GM12878 (cell line): ENCODE measurements at regions not wholly inside any gene's neighbourhood (a gene's known extent, or its start where the extent isn't known, plus 50 kb on each side); places are given as distances from the start of the nearest gene placed in this dataset.

ENCODE experiments used
- ATAC-seq: fragments of 200-7000 bp; cut with Tn5 transposase; 3 replicates; pipeline ENCODE4 v1.9.1; 2020; ENCODE audit warnings: mild to moderate bottlenecking, moderate library complexity
- BruUV-seq: library from RNA; stranded (reverse); fragments of 400-500 nt; replicated peaks from 2 replicates; lab custom pipeline; 2021; lab: Mats Ljungman, UMichigan
- CTCF ChIA-PET: fragments of 300-600 bp; sonication (Branson Sonifier 250); formaldehyde crosslinking; extraction: SDS; loops from one replicate; lab custom pipeline; 2021; ENCODE audit warnings: inconsistent platforms; lab: Yijun Ruan, JAX
- POLR2A ChIA-PET: fragments of 350-600 bp; formaldehyde crosslinking; extraction: SDS; loops from one replicate; lab custom pipeline; 2021; ENCODE audit warnings: inconsistent platforms; lab: Charles Lee
- RAD21 ChIA-PET: fragments of 300-600 bp; sonication (Branson Sonifier 250); formaldehyde crosslinking; loops from one replicate; lab custom pipeline; 2023; ENCODE audit warnings: antibody characterized with exemption; ENCODE audit not compliant: unreplicated experiment; lab: Charles Lee
- SMC1A ChIA-PET: fragments of 300-600 bp; sonication (Branson Sonifier 250); formaldehyde crosslinking; loops from one replicate; lab custom pipeline; 2023; ENCODE audit not compliant: unreplicated experiment, uncharacterized antibody; lab: Charles Lee
- DNase-seq: peaks from one replicate; pipeline ENCODE4 v3.0.0-alpha.2; 2011; ENCODE audit warnings: low read depth, low spot score
- FAIRE-seq: peaks from 3 replicates; lab custom pipeline; 2011; peaks lifted over from hg19 to GRCh38; lab: Jason Lieb, UNC
- H2AFZ ChIP-seq: 2 replicates; pipeline ENCODE4 v1.6.0; 2011; ENCODE audit warnings: low read depth, low read length, control low read depth; ENCODE audit not compliant: control insufficient read depth
- H3K27ac ChIP-seq: 2 replicates; pipeline ENCODE4 v1.5.1; 2011; ENCODE audit warnings: control low read depth; ENCODE audit not compliant: control insufficient read depth, insufficient read depth
- H3K27me3 ChIP-seq, 2 experiments: replicated peaks in 1 of 2; 2 replicates each; pipeline versions ENCODE4 v1.6.0 to v1.6.1; 2011; ENCODE audit warnings: low read length in 1 of 2; ENCODE audit not compliant: control insufficient read depth in 2 of 2, insufficient read depth in 2 of 2
- H3K36me3 ChIP-seq, 2 experiments: 2 replicates each; pipeline ENCODE4 v1.5.1; 2011; ENCODE audit warnings: low read length in 1 of 2; ENCODE audit not compliant: control insufficient read depth in 2 of 2, insufficient read depth in 2 of 2
- H3K4me1 ChIP-seq: 2 replicates; pipeline ENCODE4 v1.6.1; 2011; ENCODE audit warnings: mild to moderate bottlenecking, low read length, moderate library complexity, mixed read lengths; ENCODE audit not compliant: control insufficient read depth, insufficient read depth
- H3K4me2 ChIP-seq: 2 replicates; pipeline ENCODE4 v1.6.0; 2011; ENCODE audit warnings: control low read depth; ENCODE audit not compliant: control insufficient read depth, insufficient read depth
- H3K4me3 ChIP-seq: fragments of 200-600 bp; sonication (generic); 2 replicates; pipeline ENCODE4 v1.5.1; 2016
- H3K79me2 ChIP-seq: 2 replicates; pipeline ENCODE4 v1.6.0; 2011; ENCODE audit warnings: low read length; ENCODE audit not compliant: control insufficient read depth, insufficient read depth
- H3K9ac ChIP-seq: 2 replicates; pipeline ENCODE4 v1.8.0; 2011; ENCODE audit warnings: low read length, control low read depth, mixed read lengths; ENCODE audit not compliant: control insufficient read depth, insufficient read depth
- H3K9me3 ChIP-seq: replicated peaks from 3 replicates; pipeline ENCODE4 v1.5.1; 2011; ENCODE audit warnings: mild to moderate bottlenecking, low read length; ENCODE audit not compliant: control insufficient read depth, insufficient read depth
- H4K20me1 ChIP-seq: 2 replicates; pipeline ENCODE4 v1.6.0; 2011; ENCODE audit not compliant: control insufficient read depth, insufficient read depth
- BMI1 ChIP-seq: fragments of 450-650 bp; IDR thresholded peaks from 2 replicates; pipeline ENCODE4 v1.6.1; 2016; ENCODE audit warnings: mild to moderate bottlenecking, moderate library complexity, borderline replicate concordance
- CBFB ChIP-seq: IDR thresholded peaks from 2 replicates; pipeline ENCODE4 v1.6.1; 2016; ENCODE audit warnings: antibody characterized with exemption, low read depth
- CBX5 ChIP-seq: sonication (generic); IDR thresholded peaks from 2 replicates; pipeline ENCODE4 v1.6.1; 2016; ENCODE audit warnings: low read depth, moderate library complexity, mild to moderate bottlenecking, inconsistent platforms
- E2F4 ChIP-seq: IDR thresholded peaks from 2 replicates; pipeline ENCODE4 v1.6.1; 2012; ENCODE audit warnings: low read depth, low read length, improper control_type of control experiment
- EED ChIP-seq: sonication (generic); IDR thresholded peaks from 2 replicates; pipeline ENCODE4 v1.6.1; 2016; ENCODE audit warnings: antibody characterized with exemption, low read depth
- EZH2 ChIP-seq: IDR thresholded peaks from 2 replicates; pipeline ENCODE4 v1.6.1; 2012; ENCODE audit warnings: low read depth, mild to moderate bottlenecking, control low read depth, inconsistent platforms, low read length, borderline replicate concordance; ENCODE audit not compliant: control insufficient read depth
- HDAC6 ChIP-seq: fragments of 200-600 bp; sonication (generic); IDR thresholded peaks from one replicate; pipeline ENCODE4 v1.8.0; 2017; ENCODE audit warnings: antibody characterized with exemption; ENCODE audit not compliant: unreplicated experiment
- JUND ChIP-seq: IDR thresholded peaks from 2 replicates; pipeline ENCODE4 v1.6.1; 2012; ENCODE audit warnings: low read depth, mild to moderate bottlenecking, low read length, improper control_type of control experiment, moderate library complexity
- MLLT1 ChIP-seq: fragments of 450-650 bp; IDR thresholded peaks from 2 replicates; pipeline ENCODE4 v1.6.1; 2016; ENCODE audit warnings: mild to moderate bottlenecking
- MTA2 ChIP-seq: fragments of 450-650 bp; IDR thresholded peaks from 2 replicates; pipeline ENCODE4 v1.6.1; 2016; ENCODE audit warnings: low read depth, mild to moderate bottlenecking, moderate library complexity
- RBBP5 ChIP-seq: fragments of 200-600 bp; sonication (generic); conservative IDR thresholded peaks from 2 replicates; pipeline ENCODE4 v1.6.1; 2016
- SIN3A ChIP-seq: IDR thresholded peaks from 2 replicates; pipeline ENCODE4 v1.6.1; 2012; ENCODE audit warnings: low read depth, low read length, improper control_type of control experiment
- SMAD1 ChIP-seq: fragments of 450-650 bp; IDR thresholded peaks from 2 replicates; pipeline ENCODE4 v1.6.1; 2018; ENCODE audit warnings: mild to moderate bottlenecking, low read depth; ENCODE audit not compliant: partially characterized antibody
- ZNF384 ChIP-seq: IDR thresholded peaks from 2 replicates; pipeline ENCODE4 v1.6.1; 2012; ENCODE audit warnings: low read depth, mild to moderate bottlenecking, low read length, improper control_type of control experiment, borderline replicate concordance
- WGBS: methylation state at CpG from one replicate; pipeline ENCODE4 v1.1.6; 2016; ENCODE audit warnings: low lambda C conversion rate; ENCODE audit not compliant: insufficient replicate concordance, insufficient coverage; ENCODE audit errors: missing lambda C conversion rate; 5-methylcytosine and 5-hydroxymethylcytosine counted together
- in situ Hi-C: fragments of 300-500 bp; cut with MboI; formaldehyde crosslinking; loops from 9 replicates; pipeline ENCODE4 v1.14.3; 2018; ENCODE audit warnings: mixed read lengths
- intact Hi-C: fragments of 100-400 bp; cut with micrococcal nuclease; formaldehyde crosslinking; loops from one replicate; pipeline ENCODE4 v1.14.2; 2022; ENCODE audit not compliant: unreplicated experiment
- TF ChIP-seq, protein P1 (sequence below): IDR thresholded peaks from 2 replicates; pipeline ENCODE4 v1.6.1; 2012; ENCODE audit warnings: mild to moderate bottlenecking, low read depth, low read length

DNA sequence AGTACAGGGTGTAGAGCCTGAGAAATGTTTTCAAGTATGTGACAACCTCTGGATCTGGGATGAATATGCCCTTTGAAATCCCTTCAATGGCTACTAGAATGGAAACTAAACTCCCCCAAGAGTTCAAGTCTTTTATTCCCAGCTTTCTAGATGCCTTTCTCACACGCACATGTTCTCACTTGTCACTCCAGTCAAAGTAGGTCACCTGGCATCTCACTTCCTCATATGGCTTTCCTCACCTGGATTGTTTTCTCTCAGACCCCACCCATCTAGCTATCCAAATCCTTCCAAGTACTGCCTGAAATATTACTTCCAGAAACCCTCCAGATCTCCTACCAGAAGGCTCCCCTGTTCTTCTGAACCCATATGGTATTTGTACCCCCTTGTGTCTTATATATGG, 615.4 kb upstream of the KLF4 start:
- no peak for FAIRE-seq
- intact Hi-C loops, result no loop called here
- CTCF ChIA-PET, result no interaction called here
- H3K79me2 ChIP-seq, result no peaks in the 10 kb centered on the region
- H3K9me3 ChIP-seq, result no peaks in the 10 kb centered on the region
- no peak for TF ChIP-seq EZH2
- TF ChIP-seq SMAD1, result no peak
- no peak for TF ChIP-seq CBFB
- no peak for TF ChIP-seq MTA2
- TF ChIP-seq BMI1, result no peak
- no peak for TF ChIP-seq MLLT1
- no peak for TF ChIP-seq SIN3A
- TF ChIP-seq HDAC6, result no peak
- TF ChIP-seq EED, result no peak
- TF ChIP-seq RBBP5, result no peak
- TF ChIP-seq JUND, result no peak
- no peak for TF ChIP-seq CBX5
- TF ChIP-seq ZNF384, result no peak
- TF ChIP-seq, protein P1, sequence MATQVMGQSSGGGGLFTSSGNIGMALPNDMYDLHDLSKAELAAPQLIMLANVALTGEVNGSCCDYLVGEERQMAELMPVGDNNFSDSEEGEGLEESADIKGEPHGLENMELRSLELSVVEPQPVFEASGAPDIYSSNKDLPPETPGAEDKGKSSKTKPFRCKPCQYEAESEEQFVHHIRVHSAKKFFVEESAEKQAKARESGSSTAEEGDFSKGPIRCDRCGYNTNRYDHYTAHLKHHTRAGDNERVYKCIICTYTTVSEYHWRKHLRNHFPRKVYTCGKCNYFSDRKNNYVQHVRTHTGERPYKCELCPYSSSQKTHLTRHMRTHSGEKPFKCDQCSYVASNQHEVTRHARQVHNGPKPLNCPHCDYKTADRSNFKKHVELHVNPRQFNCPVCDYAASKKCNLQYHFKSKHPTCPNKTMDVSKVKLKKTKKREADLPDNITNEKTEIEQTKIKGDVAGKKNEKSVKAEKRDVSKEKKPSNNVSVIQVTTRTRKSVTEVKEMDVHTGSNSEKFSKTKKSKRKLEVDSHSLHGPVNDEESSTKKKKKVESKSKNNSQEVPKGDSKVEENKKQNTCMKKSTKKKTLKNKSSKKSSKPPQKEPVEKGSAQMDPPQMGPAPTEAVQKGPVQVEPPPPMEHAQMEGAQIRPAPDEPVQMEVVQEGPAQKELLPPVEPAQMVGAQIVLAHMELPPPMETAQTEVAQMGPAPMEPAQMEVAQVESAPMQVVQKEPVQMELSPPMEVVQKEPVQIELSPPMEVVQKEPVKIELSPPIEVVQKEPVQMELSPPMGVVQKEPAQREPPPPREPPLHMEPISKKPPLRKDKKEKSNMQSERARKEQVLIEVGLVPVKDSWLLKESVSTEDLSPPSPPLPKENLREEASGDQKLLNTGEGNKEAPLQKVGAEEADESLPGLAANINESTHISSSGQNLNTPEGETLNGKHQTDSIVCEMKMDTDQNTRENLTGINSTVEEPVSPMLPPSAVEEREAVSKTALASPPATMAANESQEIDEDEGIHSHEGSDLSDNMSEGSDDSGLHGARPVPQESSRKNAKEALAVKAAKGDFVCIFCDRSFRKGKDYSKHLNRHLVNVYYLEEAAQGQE, result no peak
- no peak for TF ChIP-seq E2F4
- TF ChIP-seq, all 136 proteins: peak for 0
- Histone ChIP-seq H3K4me3 (no peak overlapping the region), H3K4me2 (no peak overlapping the region), H3K36me3 (no peaks in the 10 kb centered on the region), H3K4me1 (no peaks in the 10 kb centered on the region), H3K27ac (no peak overlapping the region), H3K9ac (no peak overlapping the region), H3K27me3 (no peaks in the 10 kb centered on the region; a peak in 1 of 4 replicates), H2AFZ (no peak overlapping the region), H4K20me1 (no peaks in the 10 kb centered on the region)
- no peak for DNase-seq
- SMC1A ChIA-PET, result no interaction called here
- RAD21 ChIA-PET, result no interaction called here
- in situ Hi-C loops, result no loop called here
- no TSS peak for BruUV-seq
- POLR2A ChIA-PET, result no interaction called here
- 38% methylated on average over 1 of the region's 1 CpG for WGBS
- no peak for ATAC-seq
